Endodermal cell (in vitro differentiated cells): ENCODE measurements at regions not wholly inside any gene's neighbourhood (a gene's known extent, or its start where the extent isn't known, plus 50 kb on each side); places are given as distances from the start of the nearest gene placed in this dataset.

Experiments
- DNase-seq: peaks from one replicate; pipeline ENCODE4 v3.0.0-alpha.2; 2017
- H3K27ac ChIP-seq: 2 replicates; pipeline ENCODE4 v1.5.1; 2013; ENCODE audit warnings: mild to moderate bottlenecking, low read depth, low read length, moderate library complexity
- H3K27me3 ChIP-seq: 2 replicates; pipeline ENCODE4 v1.6.1; 2013; ENCODE audit warnings: mild to moderate bottlenecking, low read length, moderate library complexity; ENCODE audit not compliant: insufficient read depth, control insufficient read depth, poor library complexity, severe bottlenecking
- H3K36me3 ChIP-seq: 2 replicates; pipeline ENCODE4 v1.7.0; 2013; ENCODE audit warnings: mild to moderate bottlenecking, low read length, moderate library complexity; ENCODE audit not compliant: control insufficient read depth, insufficient read depth
- H3K4me1 ChIP-seq: one replicate; pipeline ENCODE4 v1.7.0; 2013; ENCODE audit warnings: low read length; ENCODE audit not compliant: control insufficient read depth, insufficient read depth
- H3K4me3 ChIP-seq: 2 replicates; pipeline ENCODE4 v1.5.1; 2013; ENCODE audit warnings: mild to moderate bottlenecking, low read length, moderate library complexity
- H3K9ac ChIP-seq: 2 replicates; pipeline ENCODE4 v1.6.1; 2013; ENCODE audit warnings: mild to moderate bottlenecking, low read length, moderate library complexity; ENCODE audit not compliant: poor library complexity, severe bottlenecking; ENCODE audit errors: extremely low read depth
- H3K9me3 ChIP-seq: 2 replicates; pipeline ENCODE4 v1.6.1; 2013; ENCODE audit warnings: mild to moderate bottlenecking, low read length, moderate library complexity; ENCODE audit not compliant: control insufficient read depth
- H3K27ac Mint-ChIP-seq: 2 replicates; pipeline ENCODE4 v1.8.0; 2020; ENCODE audit warnings: mixed read lengths
- H3K27me3 Mint-ChIP-seq: 2 replicates; pipeline ENCODE4 v1.8.0; 2021; ENCODE audit warnings: mild to moderate bottlenecking, mixed read lengths; ENCODE audit not compliant: insufficient read depth
- H3K36me3 Mint-ChIP-seq: 2 replicates; pipeline ENCODE4 v1.8.0; 2020; ENCODE audit warnings: low read depth, mixed read lengths
- H3K4me1 Mint-ChIP-seq: 2 replicates; pipeline ENCODE4 v1.8.0; 2020; ENCODE audit warnings: mixed read lengths
- H3K4me3 Mint-ChIP-seq: 2 replicates; pipeline ENCODE4 v1.8.0; 2020; ENCODE audit warnings: mild to moderate bottlenecking, moderate library complexity, mixed read lengths
- H3K9me3 Mint-ChIP-seq: 2 replicates; pipeline ENCODE4 v1.8.0; 2020; ENCODE audit warnings: mild to moderate bottlenecking, mixed read lengths
- WGBS, 2 experiments: methylation state at CpG; one replicate each; pipeline versions ENCODE4 v1.1.5 to v1.1.7; 2013; ENCODE audit warnings: missing lambda C conversion rate in 2 of 2, mixed read lengths in 1 of 2; ENCODE audit not compliant: insufficient coverage in 1 of 2, insufficient read length in 1 of 2; 5-methylcytosine and 5-hydroxymethylcytosine counted together
- TF ChIP-seq, protein P1 (sequence below): fragments of 200-600 bp; sonication (generic); conservative IDR thresholded peaks from 2 replicates; pipeline ENCODE4 v1.5.0; 2021; ENCODE audit warnings: antibody characterized with exemption, mild to moderate bottlenecking

DNA sequence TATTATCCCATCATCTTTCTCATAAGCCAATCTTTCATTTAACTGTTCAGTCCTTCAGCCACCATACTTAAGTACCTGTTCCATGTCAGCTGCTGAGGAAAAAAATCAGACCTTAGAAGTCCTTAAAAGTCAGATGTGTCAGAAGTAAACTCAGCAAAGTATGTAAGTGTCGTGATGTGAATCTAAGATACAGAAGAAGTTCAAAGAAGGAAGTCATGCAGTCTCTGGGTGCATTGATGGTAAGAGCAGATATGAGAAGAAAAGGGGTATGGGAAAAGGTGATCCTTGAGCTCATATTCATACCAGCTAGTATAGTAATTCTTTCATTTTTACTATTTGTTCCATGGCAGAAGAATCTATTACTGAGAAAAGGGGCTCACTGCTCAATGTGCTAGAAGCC, 259.4 kb upstream of the CD180 start:
- Histone ChIP-seq H3K27ac (no peak overlapping the region), H3K4me3 (no peak overlapping the region), H3K36me3 (no peaks in the 10 kb centered on the region), H3K27me3 (no peaks in the 10 kb centered on the region), H3K4me1 (peaks cover 8% of the 10 kb centered on the region), H3K9me3 (no peaks in the 10 kb centered on the region), H3K9ac (no peak overlapping the region)
- TF ChIP-seq, protein P1, sequence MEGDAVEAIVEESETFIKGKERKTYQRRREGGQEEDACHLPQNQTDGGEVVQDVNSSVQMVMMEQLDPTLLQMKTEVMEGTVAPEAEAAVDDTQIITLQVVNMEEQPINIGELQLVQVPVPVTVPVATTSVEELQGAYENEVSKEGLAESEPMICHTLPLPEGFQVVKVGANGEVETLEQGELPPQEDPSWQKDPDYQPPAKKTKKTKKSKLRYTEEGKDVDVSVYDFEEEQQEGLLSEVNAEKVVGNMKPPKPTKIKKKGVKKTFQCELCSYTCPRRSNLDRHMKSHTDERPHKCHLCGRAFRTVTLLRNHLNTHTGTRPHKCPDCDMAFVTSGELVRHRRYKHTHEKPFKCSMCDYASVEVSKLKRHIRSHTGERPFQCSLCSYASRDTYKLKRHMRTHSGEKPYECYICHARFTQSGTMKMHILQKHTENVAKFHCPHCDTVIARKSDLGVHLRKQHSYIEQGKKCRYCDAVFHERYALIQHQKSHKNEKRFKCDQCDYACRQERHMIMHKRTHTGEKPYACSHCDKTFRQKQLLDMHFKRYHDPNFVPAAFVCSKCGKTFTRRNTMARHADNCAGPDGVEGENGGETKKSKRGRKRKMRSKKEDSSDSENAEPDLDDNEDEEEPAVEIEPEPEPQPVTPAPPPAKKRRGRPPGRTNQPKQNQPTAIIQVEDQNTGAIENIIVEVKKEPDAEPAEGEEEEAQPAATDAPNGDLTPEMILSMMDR: no peak
- Mint-ChIP-seq H3K4me3 (no peak overlapping the region), H3K4me1 (peaks cover 6% of the 10 kb centered on the region), H3K27me3 (no peaks in the 10 kb centered on the region), H3K27ac (no peak overlapping the region), H3K36me3 (no peaks in the 10 kb centered on the region), H3K9me3 (no peaks in the 10 kb centered on the region)
- DNase-seq: no peak
- WGBS, 2 experiments: 81 to 100% methylated on average over 1 of the region's 1 CpG

DNA sequence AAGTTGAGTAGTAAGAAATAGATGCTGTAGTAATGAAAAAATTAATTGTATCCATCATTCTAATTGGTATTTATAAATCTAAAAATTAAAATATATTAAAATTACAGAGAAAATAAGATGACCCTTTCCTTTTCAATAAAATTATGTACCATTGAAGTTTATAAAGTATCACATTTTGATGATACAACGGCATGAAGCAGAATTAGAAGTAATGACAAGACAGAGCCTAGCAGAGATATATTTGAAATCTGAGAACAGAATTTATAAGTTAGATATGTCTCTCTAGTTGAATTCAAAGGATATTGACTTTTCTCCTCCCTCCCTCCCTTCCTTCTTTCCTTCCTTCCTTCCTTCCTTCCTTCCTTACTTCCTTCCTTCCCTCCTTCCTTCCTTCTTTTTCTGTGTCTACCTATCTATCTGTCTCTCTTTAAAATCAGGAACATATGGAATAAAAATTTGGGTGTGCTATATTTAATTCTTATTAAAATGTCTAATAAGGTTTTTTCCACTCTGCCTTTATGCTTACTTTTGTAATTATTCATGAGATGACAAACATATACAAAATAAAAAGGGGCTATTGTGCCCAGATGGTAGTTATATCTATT, 258.5 kb upstream of the CD180 start:
- Histone ChIP-seq H3K27me3 (no peaks in the 10 kb centered on the region), H3K36me3 (no peaks in the 10 kb centered on the region), H3K4me3 (no peak overlapping the region), H3K4me1 (peaks cover 8% of the 10 kb centered on the region), H3K9ac (no peak overlapping the region), H3K27ac (no peak overlapping the region), H3K9me3 (no peaks in the 10 kb centered on the region)
- Mint-ChIP-seq H3K4me3 (no peak overlapping the region), H3K27ac (no peak overlapping the region), H3K4me1 (peaks cover 6% of the 10 kb centered on the region), H3K36me3 (no peaks in the 10 kb centered on the region), H3K27me3 (no peaks in the 10 kb centered on the region), H3K9me3 (no peaks in the 10 kb centered on the region)
- TF ChIP-seq, protein P1: no peak
- 94% methylated on average over 1 of the region's 1 CpG; no CpG with 5 or more reads in 1 of the 2 experiments for WGBS, 2 experiments
- DNase-seq: no peak

DNA sequence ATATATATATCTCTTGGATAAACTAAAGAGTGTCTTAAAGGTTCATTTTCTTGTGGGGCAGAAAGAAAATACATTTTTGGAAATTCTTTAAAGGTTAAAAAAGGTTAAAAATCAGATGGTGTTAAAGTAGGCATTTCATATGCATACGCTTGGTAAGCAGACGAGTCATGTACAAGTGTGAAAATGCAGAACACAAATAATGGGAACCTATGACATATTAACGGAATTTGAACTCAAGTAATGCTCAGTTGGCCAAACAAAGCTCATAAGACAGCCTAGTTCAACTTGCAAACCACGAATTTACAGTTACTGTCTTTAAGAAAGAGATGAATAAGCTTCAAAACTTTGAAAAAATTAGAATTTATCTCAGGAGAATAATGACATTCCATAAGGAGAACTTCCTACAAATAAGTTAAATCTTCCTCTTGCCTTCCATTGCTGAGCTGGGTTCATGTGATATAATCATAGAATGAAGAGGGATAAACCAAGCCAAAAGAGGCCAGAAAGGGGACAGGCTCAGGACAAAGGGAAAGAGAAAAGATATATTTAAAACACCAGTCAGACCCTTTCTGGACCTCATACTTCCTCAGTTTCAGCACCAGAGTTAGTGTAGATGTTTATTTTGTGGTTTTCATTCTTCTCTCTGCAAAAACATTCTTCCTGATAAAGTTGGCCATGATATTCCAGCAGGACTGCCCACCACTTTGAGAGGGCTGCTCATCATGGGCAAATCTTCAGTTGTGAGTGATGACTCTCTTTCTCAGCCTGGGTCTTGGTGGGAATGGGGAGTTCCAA, 256.7 kb upstream of the CD180 start:
- 94 to 98% methylated on average over 4 of the region's 4 CpGs for WGBS, 2 experiments
- Mint-ChIP-seq H3K27me3 (no peaks in the 10 kb centered on the region), H3K27ac (no peak overlapping the region), H3K4me3 (no peak overlapping the region), H3K36me3 (no peaks in the 10 kb centered on the region), H3K9me3 (no peaks in the 10 kb centered on the region), H3K4me1 (no peaks in the 10 kb centered on the region)
- Histone ChIP-seq H3K4me1 (no peaks in the 10 kb centered on the region), H3K9me3 (no peaks in the 10 kb centered on the region), H3K9ac (no peak overlapping the region), H3K36me3 (no peaks in the 10 kb centered on the region), H3K4me3 (no peak overlapping the region), H3K27me3 (no peaks in the 10 kb centered on the region), H3K27ac (no peak overlapping the region)
- no peak for DNase-seq
- TF ChIP-seq, protein P1: no peak
